IMR-90 (cell line): ENCODE measurements at regions not wholly inside any gene's neighbourhood (a gene's known extent, or its start where the extent isn't known, plus 50 kb on each side); places are given as distances from the start of the nearest gene placed in this dataset.

Experiments
- ATAC-seq: fragments of 200-7000 bp; cut with Tn5 transposase; 2 replicates; pipeline ENCODE4 v1.9.1; 2020; ENCODE audit warnings: low read depth, mild to moderate bottlenecking, moderate library complexity
- BruUV-seq: library from RNA; stranded (reverse); fragments of 400-500 nt; replicated peaks from 2 replicates; lab custom pipeline; 2021; lab: Mats Ljungman, UMichigan
- CTCF ChIA-PET: fragments of 300-600 bp; formaldehyde crosslinking; extraction: SDS; loops from one replicate; lab custom pipeline; 2021; ENCODE audit warnings: antibody characterized with exemption; lab: Yijun Ruan, JAX
- POLR2A ChIA-PET: fragments of 300-600 bp; sonication (Branson Sonifier 250); formaldehyde crosslinking; loops from one replicate; lab custom pipeline; 2022; ENCODE audit warnings: antibody characterized with exemption; ENCODE audit not compliant: unreplicated experiment; lab: Charles Lee
- DNase-seq: peaks from one replicate; pipeline ENCODE4 v3.0.0; 2013
- H2AFZ ChIP-seq: replicated peaks from 2 replicates; pipeline ENCODE3; 2013; ENCODE audit warnings: low read length, mild to moderate bottlenecking; ENCODE audit not compliant: poor library complexity
- H2AK5ac ChIP-seq: 2 replicates; pipeline ENCODE4 v1.6.1; 2013; ENCODE audit warnings: low read depth, low read length, inconsistent platforms
- H2AK9ac ChIP-seq: replicated peaks from 2 replicates; pipeline ENCODE3; 2013; ENCODE audit warnings: mild to moderate bottlenecking, low read depth, low read length, moderate library complexity; ENCODE audit not compliant: poor library complexity
- H2BK120ac ChIP-seq: 2 replicates; pipeline ENCODE4 v1.6.1; 2013; ENCODE audit warnings: low read depth, low read length, inconsistent platforms
- H2BK15ac ChIP-seq: 3 replicates; pipeline ENCODE4 v1.6.1; 2013; ENCODE audit warnings: low read depth, low read length, inconsistent platforms
- H2BK20ac ChIP-seq: 2 replicates; pipeline ENCODE4 v1.6.1; 2013; ENCODE audit warnings: low read depth, mild to moderate bottlenecking, inconsistent platforms, low read length, moderate library complexity
- H2BK5ac ChIP-seq: 2 replicates; pipeline ENCODE4 v1.6.1; 2013; ENCODE audit warnings: mild to moderate bottlenecking, low read depth, low read length, inconsistent platforms; ENCODE audit not compliant: poor library complexity, severe bottlenecking
- H3K14ac ChIP-seq: replicated peaks from 2 replicates; pipeline ENCODE4 v1.6.1; 2013; ENCODE audit warnings: low read depth, low read length, inconsistent platforms
- H3K18ac ChIP-seq: 2 replicates; pipeline ENCODE4 v1.6.1; 2013; ENCODE audit warnings: low read depth, low read length, control low read depth
- H3K23ac ChIP-seq: 2 replicates; pipeline ENCODE4 v1.6.1; 2013; ENCODE audit warnings: low read depth, low read length, inconsistent platforms
- H3K27ac ChIP-seq: 2 replicates; pipeline ENCODE4 v1.5.1; 2013; ENCODE audit warnings: mild to moderate bottlenecking, control low read depth, low read length; ENCODE audit not compliant: insufficient read depth
- H3K27me3 ChIP-seq: 2 replicates; pipeline ENCODE4 v1.6.1; 2013; ENCODE audit warnings: low read length; ENCODE audit not compliant: control insufficient read depth, insufficient read depth
- H3K36me3 ChIP-seq: 2 replicates; pipeline ENCODE4 v1.6.1; 2013; ENCODE audit warnings: low read length, mixed read lengths; ENCODE audit not compliant: control insufficient read depth, insufficient read depth
- H3K4ac ChIP-seq: 2 replicates; pipeline ENCODE4 v1.6.1; 2013; ENCODE audit warnings: low read depth, low read length, inconsistent platforms
- H3K4me1 ChIP-seq: 2 replicates; pipeline ENCODE4 v1.6.1; 2013; ENCODE audit warnings: low read length, mixed read lengths; ENCODE audit not compliant: control insufficient read depth, insufficient read depth
- H3K4me2 ChIP-seq: 2 replicates; pipeline ENCODE4 v1.6.1; 2013; ENCODE audit warnings: low read depth, mild to moderate bottlenecking, control low read depth, low read length, moderate library complexity
- H3K4me3 ChIP-seq: 2 replicates; pipeline ENCODE4 v1.5.1; 2013; ENCODE audit warnings: low read depth, mild to moderate bottlenecking, control low read depth, low read length, moderate library complexity; ENCODE audit not compliant: insufficient read depth
- H3K56ac ChIP-seq: 2 replicates; pipeline ENCODE4 v1.6.1; 2013; ENCODE audit warnings: low read length, inconsistent platforms; ENCODE audit not compliant: insufficient read depth; ENCODE audit errors: extremely low read depth
- H3K79me1 ChIP-seq, 2 experiments: 2 replicates each; pipeline ENCODE4 v1.6.1; 2013; ENCODE audit warnings: low read length in 2 of 2, inconsistent platforms in 1 of 2, low read depth in 1 of 2
- H3K9ac ChIP-seq: 2 replicates; pipeline ENCODE4 v1.6.1; 2013; ENCODE audit warnings: low read depth, low read length, control low read depth
- H3K9me1 ChIP-seq: 2 replicates; pipeline ENCODE4 v1.6.1; 2013; ENCODE audit warnings: low read length, inconsistent platforms; ENCODE audit not compliant: insufficient read depth
- H3K9me3 ChIP-seq: 2 replicates; pipeline ENCODE4 v1.6.1; 2013; ENCODE audit warnings: low read length; ENCODE audit not compliant: control insufficient read depth, insufficient read depth
- H4K20me1 ChIP-seq: 2 replicates; pipeline ENCODE4 v1.6.1; 2013; ENCODE audit warnings: low read length, inconsistent platforms; ENCODE audit not compliant: insufficient read depth
- H4K5ac ChIP-seq: 2 replicates; pipeline ENCODE4 v1.6.1; 2013; ENCODE audit warnings: mild to moderate bottlenecking, low read depth, low read length, control low read depth
- H4K8ac ChIP-seq, 2 experiments: 2 replicates each; pipeline ENCODE4 v1.6.1; 2013; ENCODE audit warnings: low read depth in 2 of 2, low read length in 2 of 2, control low read depth in 1 of 2, inconsistent platforms in 1 of 2
- H4K91ac ChIP-seq: 2 replicates; pipeline ENCODE4 v1.6.1; 2013; ENCODE audit warnings: low read depth, low read length, inconsistent platforms; ENCODE audit not compliant: insufficient read depth
- BHLHE40 ChIP-seq: fragments of 150-350 bp; IDR thresholded peaks from 2 replicates; pipeline ENCODE4 v1.6.1; 2016; ENCODE audit warnings: mild to moderate bottlenecking, low read depth, low read length
- CEBPB ChIP-seq: IDR thresholded peaks from 2 replicates; pipeline ENCODE4 v1.6.1; 2012; ENCODE audit warnings: low read depth, low read length, improper control_type of control experiment
- CHD1 ChIP-seq: IDR thresholded peaks from 2 replicates; pipeline ENCODE4 v1.6.1; 2012; ENCODE audit warnings: low read depth, low read length, improper control_type of control experiment
- ELK1 ChIP-seq: fragments of 150-350 bp; IDR thresholded peaks from 2 replicates; pipeline ENCODE4 v1.6.1; 2016; ENCODE audit warnings: low read depth, mild to moderate bottlenecking, low read length, moderate library complexity, borderline replicate concordance
- FOS ChIP-seq: fragments of 150-350 bp; IDR thresholded peaks from 2 replicates; pipeline ENCODE4 v1.6.1; 2016; ENCODE audit warnings: low read depth, low read length
- MAFK ChIP-seq: IDR thresholded peaks from 2 replicates; pipeline ENCODE4 v1.6.1; 2012; ENCODE audit warnings: low read depth, low read length, improper control_type of control experiment
- MAZ ChIP-seq: IDR thresholded peaks from 2 replicates; pipeline ENCODE4 v1.6.1; 2012; ENCODE audit warnings: low read depth, mild to moderate bottlenecking, low read length, improper control_type of control experiment, moderate library complexity, borderline replicate concordance
- MXI1 ChIP-seq: IDR thresholded peaks from 2 replicates; pipeline ENCODE4 v1.6.1; 2012; ENCODE audit warnings: low read depth, mild to moderate bottlenecking, low read length, moderate library complexity, borderline replicate concordance
- NFE2L2 ChIP-seq: fragments of 150-350 bp; IDR thresholded peaks from 2 replicates; pipeline ENCODE4 v1.6.1; 2016; ENCODE audit warnings: low read depth, mild to moderate bottlenecking, low read length
- POLR2A ChIP-seq: IDR thresholded peaks from 2 replicates; pipeline ENCODE4 v1.6.1; 2012; ENCODE audit warnings: mild to moderate bottlenecking, low read depth, low read length
- RAD21 ChIP-seq: IDR thresholded peaks from 2 replicates; pipeline ENCODE4 v1.6.1; 2012; ENCODE audit warnings: low read length, improper control_type of control experiment
- RCOR1 ChIP-seq: IDR thresholded peaks from 2 replicates; pipeline ENCODE4 v1.6.1; 2012; ENCODE audit warnings: mild to moderate bottlenecking, low read length, improper control_type of control experiment; ENCODE audit not compliant: insufficient replicate concordance
- RFX5 ChIP-seq: IDR thresholded peaks from 2 replicates; pipeline ENCODE4 v1.8.0; 2012; ENCODE audit warnings: low read depth, mild to moderate bottlenecking, low read length, moderate library complexity
- SMC3 ChIP-seq: fragments of 150-350 bp; IDR thresholded peaks from 2 replicates; pipeline ENCODE4 v1.6.1; 2016; ENCODE audit warnings: low read depth, mild to moderate bottlenecking, antibody characterized with exemption, low read length, moderate library complexity
- dilution Hi-C: fragments of 300-500 bp; cut with HindIII; formaldehyde crosslinking; loops from one replicate; pipeline ENCODE4 v1.14.3; 2018; ENCODE audit warnings: low sequenced_read_pairs; ENCODE audit not compliant: unreplicated experiment
- in situ Hi-C: fragments of 300-500 bp; cut with MboI; formaldehyde crosslinking; loops from 3 replicates; pipeline ENCODE4 v1.14.3; 2019; ENCODE audit warnings: low sequenced_read_pairs, inconsistent platforms, mixed read lengths
- intact Hi-C: fragments of 100-400 bp; cut with micrococcal nuclease; formaldehyde crosslinking; loops from 2 replicates; pipeline ENCODE4 v1.10.0; 2022
- TF ChIP-seq, protein P1 (sequence below): conservative IDR thresholded peaks from 2 replicates; pipeline ENCODE4 v1.5.1; 2012; ENCODE audit warnings: mild to moderate bottlenecking, low read depth, low read length, improper control_type of control experiment
- TF ChIP-seq, protein P2 (sequence below): fragments of 150-350 bp; IDR thresholded peaks from 2 replicates; pipeline ENCODE4 v1.6.1; 2017; ENCODE audit warnings: mild to moderate bottlenecking, antibody characterized with exemption, low read length, low read depth

DNA sequence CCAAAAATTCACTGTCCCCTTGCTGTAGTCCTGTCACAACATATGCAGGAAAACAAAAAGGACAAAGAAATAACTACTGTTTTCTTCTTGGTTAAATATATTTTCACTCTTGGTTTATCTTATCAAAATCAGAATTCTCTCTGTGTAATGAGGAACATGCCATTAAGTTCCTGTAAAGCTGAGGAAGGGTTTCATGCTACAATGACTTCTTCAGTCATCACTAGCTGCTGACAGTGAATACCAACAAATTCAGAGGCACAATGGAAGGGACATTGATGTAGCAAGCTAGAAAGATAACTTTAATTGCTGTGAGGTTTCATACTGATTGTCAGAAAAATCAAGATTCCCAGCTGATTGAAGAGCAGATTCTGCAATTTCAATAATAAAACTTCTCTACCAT is 782.9 kb upstream of the HTR2C start:
- no peak for ATAC-seq
- no peak overlapping the region for H3K4me3 ChIP-seq
- H3K79me1 ChIP-seq = no peaks in the 10 kb centered on the region
- H3K18ac ChIP-seq = no peak overlapping the region
- no peak overlapping the region for H4K8ac ChIP-seq
- no peak overlapping the region for H2AFZ ChIP-seq
- H3K9me1 ChIP-seq = no peaks in the 10 kb centered on the region
- H3K14ac ChIP-seq = no peak overlapping the region
- BruUV-seq = no TSS peak
- H3K27ac ChIP-seq = no peak overlapping the region
- H3K27me3 ChIP-seq = no peaks in the 10 kb centered on the region; the same call in 1 of the 2 replicates
- H3K4ac ChIP-seq = no peak overlapping the region
- no peak overlapping the region for H2BK120ac ChIP-seq
- no peak overlapping the region for H4K5ac ChIP-seq
- H2BK20ac ChIP-seq = no peak overlapping the region
- H3K36me3 ChIP-seq = no peaks in the 10 kb centered on the region
- H2BK5ac ChIP-seq = no peak overlapping the region
- TF ChIP-seq FOS (no peak), MAFK (no peak), RFX5 (no peak), RAD21 (no peak), RCOR1 (no peak), NFE2L2 (no peak), ELK1 (no peak), BHLHE40 (no peak), MAZ (no peak), SMC3 (no peak), MXI1 (no peak), CEBPB (no peak), CHD1 (no peak), POLR2A (no peak)
- TF ChIP-seq, protein P1, sequence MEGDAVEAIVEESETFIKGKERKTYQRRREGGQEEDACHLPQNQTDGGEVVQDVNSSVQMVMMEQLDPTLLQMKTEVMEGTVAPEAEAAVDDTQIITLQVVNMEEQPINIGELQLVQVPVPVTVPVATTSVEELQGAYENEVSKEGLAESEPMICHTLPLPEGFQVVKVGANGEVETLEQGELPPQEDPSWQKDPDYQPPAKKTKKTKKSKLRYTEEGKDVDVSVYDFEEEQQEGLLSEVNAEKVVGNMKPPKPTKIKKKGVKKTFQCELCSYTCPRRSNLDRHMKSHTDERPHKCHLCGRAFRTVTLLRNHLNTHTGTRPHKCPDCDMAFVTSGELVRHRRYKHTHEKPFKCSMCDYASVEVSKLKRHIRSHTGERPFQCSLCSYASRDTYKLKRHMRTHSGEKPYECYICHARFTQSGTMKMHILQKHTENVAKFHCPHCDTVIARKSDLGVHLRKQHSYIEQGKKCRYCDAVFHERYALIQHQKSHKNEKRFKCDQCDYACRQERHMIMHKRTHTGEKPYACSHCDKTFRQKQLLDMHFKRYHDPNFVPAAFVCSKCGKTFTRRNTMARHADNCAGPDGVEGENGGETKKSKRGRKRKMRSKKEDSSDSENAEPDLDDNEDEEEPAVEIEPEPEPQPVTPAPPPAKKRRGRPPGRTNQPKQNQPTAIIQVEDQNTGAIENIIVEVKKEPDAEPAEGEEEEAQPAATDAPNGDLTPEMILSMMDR = no peak
- TF ChIP-seq, protein P2, sequence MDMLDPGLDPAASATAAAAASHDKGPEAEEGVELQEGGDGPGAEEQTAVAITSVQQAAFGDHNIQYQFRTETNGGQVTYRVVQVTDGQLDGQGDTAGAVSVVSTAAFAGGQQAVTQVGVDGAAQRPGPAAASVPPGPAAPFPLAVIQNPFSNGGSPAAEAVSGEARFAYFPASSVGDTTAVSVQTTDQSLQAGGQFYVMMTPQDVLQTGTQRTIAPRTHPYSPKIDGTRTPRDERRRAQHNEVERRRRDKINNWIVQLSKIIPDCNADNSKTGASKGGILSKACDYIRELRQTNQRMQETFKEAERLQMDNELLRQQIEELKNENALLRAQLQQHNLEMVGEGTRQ = no peak
- no peak overlapping the region for H2AK5ac ChIP-seq
- ChIA-PET CTCF (no interaction called here), POLR2A (no interaction called here)
- H2AK9ac ChIP-seq = no peak overlapping the region
- no peak overlapping the region for H3K4me2 ChIP-seq
- DNase-seq = no peak
- intact Hi-C loops (no loop called here), in situ Hi-C loops (no loop called here), dilution Hi-C loops (no loop called here)
- no peak overlapping the region for H4K91ac ChIP-seq
- no peak overlapping the region for H2BK15ac ChIP-seq
- no peak overlapping the region for H3K23ac ChIP-seq
- H3K9ac ChIP-seq = no peak overlapping the region
- H3K9me3 ChIP-seq = no peaks in the 10 kb centered on the region
- H3K56ac ChIP-seq = no peak overlapping the region
- H4K20me1 ChIP-seq = no peaks in the 10 kb centered on the region
- no peaks in the 10 kb centered on the region for H3K4me1 ChIP-seq
